ENCODE measurements at regions not wholly inside any gene's neighbourhood (a gene's known extent, or its start where the extent isn't known, plus 50 kb on each side); places are given as distances from the start of the nearest gene placed in this dataset.

- TF ChIP-seq Cebpa-rat (IDR thresholded peaks at IDR 0.05): no peak
- Histone ChIP-seq H3K27me3 (0 out of 22 replicates have a peak, but pooled peaks cover 0 to 6% (median 0%) of the 10 kb centered on the region in 11 experiments), H3K27ac (no peak overlapping the region), H4K20me1 (no peaks in the 10 kb centered on the region), H3K9me3 (replicated peaks in 1 of 11) (no peaks in the 10 kb centered on the region), H3K4me3 (no peak overlapping the region), H3K4me1 (peaks cover 24 to 37% (median 32%) of the 10 kb centered on the region in 10 experiments), H3K36me3 (no peaks in the 10 kb centered on the region), H3K4me2 (no peak overlapping the region), H3K9ac (no peak overlapping the region)
These were observed 68.8 kb upstream of the SIAH1 start for GRCh38 chr16:48454051-48454450.

GRCh38 chr16:48452991-48453760, 68.0 kb upstream of the SIAH1 start:
- H4K20me1 ChIP-seq: no peaks in the 10 kb centered on the region
- H3K27ac ChIP-seq: no peak overlapping the region
- H3K4me2 ChIP-seq: no peak overlapping the region
- 0 out of 22 replicates have a peak, but pooled peaks cover 0 to 6% (median 0%) of the 10 kb centered on the region in 11 experiments for H3K27me3 ChIP-seq
- no peaks in the 10 kb centered on the region for H3K9me3 ChIP-seq (replicated peaks in 1 of 11)
- no peaks in the 10 kb centered on the region for H3K36me3 ChIP-seq
- no peak overlapping the region for H3K9ac ChIP-seq
- no peak for TF ChIP-seq Cebpa-rat (IDR thresholded peaks at IDR 0.05)
- H3K4me3 ChIP-seq: no peak overlapping the region
- H3K4me1 ChIP-seq: peaks cover 21 to 30% (median 25%) of the 10 kb centered on the region in 10 experiments

- Histone ChIP-seq H3K27me3 (no peaks in the 10 kb centered on the region), H3K27ac (no peak overlapping the region), H3K4me3 (no peak overlapping the region), H3K4me1 (peaks cover 11 to 22% (median 16%) of the 10 kb centered on the region in 10 experiments; a peak in 19 of 20 replicates), H3K36me3 (no peaks in the 10 kb centered on the region), H3K9ac (no peak overlapping the region), H4K20me1 (no peaks in the 10 kb centered on the region), H3K9me3 (replicated peaks in 1 of 11) (no peaks in the 10 kb centered on the region), H3K4me2 (no peak overlapping the region)
- no peak for TF ChIP-seq Cebpa-rat (IDR thresholded peaks at IDR 0.05)
These were observed 66.1 kb upstream of the SIAH1 start for GRCh38 chr16:48451323-48451722.

- H3K27ac ChIP-seq: no peak overlapping the region
- no peak for TF ChIP-seq Cebpa-rat (IDR thresholded peaks at IDR 0.05)
- no peak overlapping the region for H3K4me2 ChIP-seq
- H3K4me1 ChIP-seq: peaks cover 8 to 24% (median 19%) of the 10 kb centered on the region in 10 experiments
- no peak overlapping the region for H3K4me3 ChIP-seq
- H3K9me3 ChIP-seq (replicated peaks in 1 of 11): no peaks in the 10 kb centered on the region
- H4K20me1 ChIP-seq: no peaks in the 10 kb centered on the region
- no peaks in the 10 kb centered on the region for H3K27me3 ChIP-seq
- H3K9ac ChIP-seq: no peak overlapping the region
- H3K36me3 ChIP-seq: no peaks in the 10 kb centered on the region
These were observed 65.2 kb upstream of the SIAH1 start for GRCh38 chr16:48450367-48450766.

- Histone ChIP-seq H3K27ac (no peak overlapping the region), H3K4me1 (peaks cover 10 to 28% (median 21%) of the 10 kb centered on the region in 10 experiments), H3K27me3 (no peaks in the 10 kb centered on the region), H3K4me3 (no peak overlapping the region), H3K36me3 (no peaks in the 10 kb centered on the region), H3K9ac (no peak overlapping the region), H3K9me3 (replicated peaks in 1 of 11) (no peaks in the 10 kb centered on the region), H4K20me1 (no peaks in the 10 kb centered on the region), H3K4me2 (no peak overlapping the region)
- no peak for TF ChIP-seq Cebpa-rat (IDR thresholded peaks at IDR 0.05)
These were observed 63.7 kb upstream of the SIAH1 start for GRCh38 chr16:48448841-48449481.

- Histone ChIP-seq H3K9me3 (replicated peaks in 1 of 11) (no peaks in the 10 kb centered on the region), H3K4me3 (no peak overlapping the region), H3K4me1 (peaks cover 10 to 38% (median 21%) of the 10 kb centered on the region in 10 experiments), H3K9ac (no peak overlapping the region), H3K4me2 (no peak overlapping the region), H3K36me3 (no peaks in the 10 kb centered on the region), H3K27me3 (no peaks in the 10 kb centered on the region), H3K27ac (no peak overlapping the region), H4K20me1 (no peaks in the 10 kb centered on the region)
- no peak for TF ChIP-seq Cebpa-rat (IDR thresholded peaks at IDR 0.05)
These were observed 62.8 kb upstream of the SIAH1 start for GRCh38 chr16:48447940-48448536.

GRCh38 chr16:48447428-48447827, 62.2 kb upstream of the SIAH1 start:
- H3K4me1 ChIP-seq: peaks cover 10 to 38% (median 21%) of the 10 kb centered on the region in 10 experiments
- no peaks in the 10 kb centered on the region for H3K9me3 ChIP-seq (replicated peaks in 1 of 11)
- H3K4me3 ChIP-seq: no peak overlapping the region
- no peaks in the 10 kb centered on the region for H3K36me3 ChIP-seq
- no peak overlapping the region for H3K9ac ChIP-seq
- H4K20me1 ChIP-seq: no peaks in the 10 kb centered on the region
- H3K27me3 ChIP-seq: no peaks in the 10 kb centered on the region
- no peak overlapping the region for H3K4me2 ChIP-seq
- no peak for TF ChIP-seq Cebpa-rat (IDR thresholded peaks at IDR 0.05)
- no peak overlapping the region for H3K27ac ChIP-seq

- H4K20me1 ChIP-seq: no peaks in the 10 kb centered on the region
- no peak overlapping the region for H3K9ac ChIP-seq
- TF ChIP-seq Cebpa-rat (IDR thresholded peaks at IDR 0.05): no peak
- H3K4me3 ChIP-seq: no peak overlapping the region
- H3K9me3 ChIP-seq (replicated peaks in 1 of 11): no peaks in the 10 kb centered on the region
- peaks cover 10 to 42% (median 21%) of the 10 kb centered on the region in 10 experiments for H3K4me1 ChIP-seq
- peak overlapping the region in 3 of 11 experiments; percentile 72 to 86 (median 75); a peak in 6 of 22 replicates for H3K4me2 ChIP-seq
- H3K36me3 ChIP-seq: no peaks in the 10 kb centered on the region
- H3K27me3 ChIP-seq: no peaks in the 10 kb centered on the region
- no peak overlapping the region for H3K27ac ChIP-seq
These were observed 61.3 kb upstream of the SIAH1 start for GRCh38 chr16:48446534-48446920.

GRCh38 chr16:48445782-48446533, 60.7 kb upstream of the SIAH1 start:
- peak overlapping the region in 5 of 11 experiments; percentile 50 to 86 (median 72); a peak in 7 of 22 replicates for H3K4me2 ChIP-seq
- peak overlapping the region in 1 of 11 experiments; percentile 66; a peak in 1 of 22 replicates for H3K27ac ChIP-seq
- H3K27me3 ChIP-seq: no peaks in the 10 kb centered on the region
- H3K4me1 ChIP-seq: peaks cover 10 to 47% (median 21%) of the 10 kb centered on the region in 10 experiments
- no peaks in the 10 kb centered on the region for H3K9me3 ChIP-seq (replicated peaks in 1 of 11)
- H3K36me3 ChIP-seq: no peaks in the 10 kb centered on the region
- no peak overlapping the region for H3K9ac ChIP-seq
- no peaks in the 10 kb centered on the region for H4K20me1 ChIP-seq
- no peak overlapping the region for H3K4me3 ChIP-seq
- TF ChIP-seq Cebpa-rat (IDR thresholded peaks at IDR 0.05): no peak

All from BLaER1 treated with 17β-estradiol and CSF1 and Interleukin-3, amounts not matched to agents 10 nM and 100 nM (cell line).